ENCODE measurements at regions not wholly inside any gene's neighbourhood (a gene's known extent, or its start where the extent isn't known, plus 50 kb on each side); places are given as distances from the start of the nearest gene placed in this dataset.

DNA sequence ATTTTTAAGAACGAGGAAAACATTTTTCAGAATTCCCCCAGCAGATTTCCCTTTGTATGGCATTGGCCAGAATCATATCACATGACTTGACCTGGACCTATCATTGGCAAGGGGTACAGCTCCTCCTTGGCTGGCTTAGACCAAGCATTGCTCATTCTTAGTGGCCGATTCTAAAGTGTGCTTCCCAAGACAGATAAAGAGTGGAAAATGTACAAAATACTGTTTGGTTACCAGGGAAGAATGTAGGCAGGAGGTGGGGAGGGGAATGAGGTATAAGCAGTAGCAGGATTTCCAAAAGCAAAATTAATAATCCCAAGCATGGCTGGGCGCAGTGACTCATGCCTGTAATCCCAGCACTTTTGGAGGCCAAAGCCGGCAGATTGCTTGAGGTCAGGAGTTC is 75.6 kb upstream of the KRTAP11-1 start:
- H3K79me2 ChIP-seq (replicated peaks; ENCODE audit: insufficient read depth): no peaks in the 10 kb centered on the region
- H3K27ac ChIP-seq (ENCODE audit: low read depth): no peak overlapping the region
- no peak overlapping the region for H3K4me2 ChIP-seq
- no peak overlapping the region for H3K4me3 ChIP-seq
- no peaks in the 10 kb centered on the region for H4K20me1 ChIP-seq (replicated peaks; ENCODE audit: insufficient read depth)
- Mint-ChIP-seq H3K27me3 (ENCODE audit: insufficient read depth, low read depth, poor library complexity) (no peaks in the 10 kb centered on the region), H3K27ac (no peak overlapping the region), H3K4me1 (no peaks in the 10 kb centered on the region), H3K36me3 (ENCODE audit: low read depth) (no peaks in the 10 kb centered on the region), H3K9me3 (no peaks in the 10 kb centered on the region; the same call in 2 of the 3 replicates), H3K4me3 (no peak overlapping the region)
- H3K9me2 ChIP-seq (ENCODE audit: insufficient read depth): peaks cover 10% of the 10 kb centered on the region; the same call in 1 of the 2 replicates
- ATAC-seq: no peak
- no peak overlapping the region for H2AFZ ChIP-seq
- H3K27me3 ChIP-seq (ENCODE audit: insufficient read depth): no peaks in the 10 kb centered on the region
- TF ChIP-seq JUNB (IDR thresholded peaks at IDR 0.05; ENCODE audit: unreplicated experiment): no peak
- TF ChIP-seq, protein P1, sequence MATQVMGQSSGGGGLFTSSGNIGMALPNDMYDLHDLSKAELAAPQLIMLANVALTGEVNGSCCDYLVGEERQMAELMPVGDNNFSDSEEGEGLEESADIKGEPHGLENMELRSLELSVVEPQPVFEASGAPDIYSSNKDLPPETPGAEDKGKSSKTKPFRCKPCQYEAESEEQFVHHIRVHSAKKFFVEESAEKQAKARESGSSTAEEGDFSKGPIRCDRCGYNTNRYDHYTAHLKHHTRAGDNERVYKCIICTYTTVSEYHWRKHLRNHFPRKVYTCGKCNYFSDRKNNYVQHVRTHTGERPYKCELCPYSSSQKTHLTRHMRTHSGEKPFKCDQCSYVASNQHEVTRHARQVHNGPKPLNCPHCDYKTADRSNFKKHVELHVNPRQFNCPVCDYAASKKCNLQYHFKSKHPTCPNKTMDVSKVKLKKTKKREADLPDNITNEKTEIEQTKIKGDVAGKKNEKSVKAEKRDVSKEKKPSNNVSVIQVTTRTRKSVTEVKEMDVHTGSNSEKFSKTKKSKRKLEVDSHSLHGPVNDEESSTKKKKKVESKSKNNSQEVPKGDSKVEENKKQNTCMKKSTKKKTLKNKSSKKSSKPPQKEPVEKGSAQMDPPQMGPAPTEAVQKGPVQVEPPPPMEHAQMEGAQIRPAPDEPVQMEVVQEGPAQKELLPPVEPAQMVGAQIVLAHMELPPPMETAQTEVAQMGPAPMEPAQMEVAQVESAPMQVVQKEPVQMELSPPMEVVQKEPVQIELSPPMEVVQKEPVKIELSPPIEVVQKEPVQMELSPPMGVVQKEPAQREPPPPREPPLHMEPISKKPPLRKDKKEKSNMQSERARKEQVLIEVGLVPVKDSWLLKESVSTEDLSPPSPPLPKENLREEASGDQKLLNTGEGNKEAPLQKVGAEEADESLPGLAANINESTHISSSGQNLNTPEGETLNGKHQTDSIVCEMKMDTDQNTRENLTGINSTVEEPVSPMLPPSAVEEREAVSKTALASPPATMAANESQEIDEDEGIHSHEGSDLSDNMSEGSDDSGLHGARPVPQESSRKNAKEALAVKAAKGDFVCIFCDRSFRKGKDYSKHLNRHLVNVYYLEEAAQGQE (IDR thresholded peaks at IDR 0.05; ENCODE audit: unreplicated experiment): no peak
- TF ChIP-seq CREB1 (CRISPR knock-in tag; IDR thresholded peaks at IDR 0.05; ENCODE audit: low read depth): no peak
- no peaks in the 10 kb centered on the region for H3K36me3 ChIP-seq (ENCODE audit: insufficient read depth)
- no peaks in the 10 kb centered on the region for H3F3A ChIP-seq (replicated peaks; ENCODE audit: low read depth)
- H3K4me1 ChIP-seq (ENCODE audit: insufficient read depth): no peaks in the 10 kb centered on the region
- no peak for DNase-seq (ENCODE audit: low spot score)

DNA sequence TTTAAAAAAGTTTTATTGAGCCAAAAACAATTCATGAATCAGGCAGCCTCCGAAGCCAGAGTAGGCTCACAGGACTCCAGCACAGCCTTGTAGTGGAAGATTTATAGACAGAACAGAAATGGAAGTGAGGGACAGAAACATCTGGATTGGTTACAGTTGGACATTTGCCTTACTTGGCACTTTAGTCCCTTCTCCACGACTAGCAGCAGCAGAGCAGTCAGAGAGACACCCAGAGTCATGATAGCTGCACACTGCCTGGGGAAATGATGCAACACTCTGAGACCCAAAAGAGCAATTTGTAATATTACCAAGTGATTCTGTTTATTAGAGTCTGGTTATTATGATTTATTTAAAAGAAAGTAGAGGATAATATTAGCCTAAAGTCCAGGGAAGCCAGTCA is 72.2 kb upstream of the KRTAP11-1 start:
- Histone ChIP-seq H3K27ac (ENCODE audit: low read depth) (no peak overlapping the region), H3K27me3 (ENCODE audit: insufficient read depth) (no peaks in the 10 kb centered on the region), H3F3A (replicated peaks; ENCODE audit: low read depth) (no peaks in the 10 kb centered on the region), H3K4me3 (no peak overlapping the region), H2AFZ (peak overlapping the region; percentile 43), H3K36me3 (ENCODE audit: insufficient read depth) (no peaks in the 10 kb centered on the region), H3K9me2 (ENCODE audit: insufficient read depth) (peaks cover 10% of the 10 kb centered on the region; the same call in 1 of the 2 replicates), H3K79me2 (replicated peaks; ENCODE audit: insufficient read depth) (no peaks in the 10 kb centered on the region), H4K20me1 (replicated peaks; ENCODE audit: insufficient read depth) (no peaks in the 10 kb centered on the region), H3K4me1 (ENCODE audit: insufficient read depth) (no peaks in the 10 kb centered on the region), H3K4me2 (no peak overlapping the region)
- no peaks in the 10 kb centered on the region for H3K9me3 Mint-ChIP-seq
- no peaks in the 10 kb centered on the region for H3K27me3 Mint-ChIP-seq (ENCODE audit: insufficient read depth, low read depth, poor library complexity)
- no peak overlapping the region; the same call in 1 of the 2 replicates for H3K27ac Mint-ChIP-seq
- ATAC-seq (no peak), DNase-seq (ENCODE audit: low spot score) (no peak)
- H3K4me3 Mint-ChIP-seq: no peak overlapping the region
- no peaks in the 10 kb centered on the region for H3K4me1 Mint-ChIP-seq
- H3K36me3 Mint-ChIP-seq (ENCODE audit: low read depth): no peaks in the 10 kb centered on the region
- TF ChIP-seq, protein P1 (IDR thresholded peaks at IDR 0.05; ENCODE audit: unreplicated experiment): no peak
- TF ChIP-seq, protein P2, sequence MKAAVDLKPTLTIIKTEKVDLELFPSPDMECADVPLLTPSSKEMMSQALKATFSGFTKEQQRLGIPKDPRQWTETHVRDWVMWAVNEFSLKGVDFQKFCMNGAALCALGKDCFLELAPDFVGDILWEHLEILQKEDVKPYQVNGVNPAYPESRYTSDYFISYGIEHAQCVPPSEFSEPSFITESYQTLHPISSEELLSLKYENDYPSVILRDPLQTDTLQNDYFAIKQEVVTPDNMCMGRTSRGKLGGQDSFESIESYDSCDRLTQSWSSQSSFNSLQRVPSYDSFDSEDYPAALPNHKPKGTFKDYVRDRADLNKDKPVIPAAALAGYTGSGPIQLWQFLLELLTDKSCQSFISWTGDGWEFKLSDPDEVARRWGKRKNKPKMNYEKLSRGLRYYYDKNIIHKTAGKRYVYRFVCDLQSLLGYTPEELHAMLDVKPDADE (IDR thresholded peaks at IDR 0.05): no peak
- no peak for TF ChIP-seq JUNB (IDR thresholded peaks at IDR 0.05; ENCODE audit: unreplicated experiment)
- TF ChIP-seq, protein P3, sequence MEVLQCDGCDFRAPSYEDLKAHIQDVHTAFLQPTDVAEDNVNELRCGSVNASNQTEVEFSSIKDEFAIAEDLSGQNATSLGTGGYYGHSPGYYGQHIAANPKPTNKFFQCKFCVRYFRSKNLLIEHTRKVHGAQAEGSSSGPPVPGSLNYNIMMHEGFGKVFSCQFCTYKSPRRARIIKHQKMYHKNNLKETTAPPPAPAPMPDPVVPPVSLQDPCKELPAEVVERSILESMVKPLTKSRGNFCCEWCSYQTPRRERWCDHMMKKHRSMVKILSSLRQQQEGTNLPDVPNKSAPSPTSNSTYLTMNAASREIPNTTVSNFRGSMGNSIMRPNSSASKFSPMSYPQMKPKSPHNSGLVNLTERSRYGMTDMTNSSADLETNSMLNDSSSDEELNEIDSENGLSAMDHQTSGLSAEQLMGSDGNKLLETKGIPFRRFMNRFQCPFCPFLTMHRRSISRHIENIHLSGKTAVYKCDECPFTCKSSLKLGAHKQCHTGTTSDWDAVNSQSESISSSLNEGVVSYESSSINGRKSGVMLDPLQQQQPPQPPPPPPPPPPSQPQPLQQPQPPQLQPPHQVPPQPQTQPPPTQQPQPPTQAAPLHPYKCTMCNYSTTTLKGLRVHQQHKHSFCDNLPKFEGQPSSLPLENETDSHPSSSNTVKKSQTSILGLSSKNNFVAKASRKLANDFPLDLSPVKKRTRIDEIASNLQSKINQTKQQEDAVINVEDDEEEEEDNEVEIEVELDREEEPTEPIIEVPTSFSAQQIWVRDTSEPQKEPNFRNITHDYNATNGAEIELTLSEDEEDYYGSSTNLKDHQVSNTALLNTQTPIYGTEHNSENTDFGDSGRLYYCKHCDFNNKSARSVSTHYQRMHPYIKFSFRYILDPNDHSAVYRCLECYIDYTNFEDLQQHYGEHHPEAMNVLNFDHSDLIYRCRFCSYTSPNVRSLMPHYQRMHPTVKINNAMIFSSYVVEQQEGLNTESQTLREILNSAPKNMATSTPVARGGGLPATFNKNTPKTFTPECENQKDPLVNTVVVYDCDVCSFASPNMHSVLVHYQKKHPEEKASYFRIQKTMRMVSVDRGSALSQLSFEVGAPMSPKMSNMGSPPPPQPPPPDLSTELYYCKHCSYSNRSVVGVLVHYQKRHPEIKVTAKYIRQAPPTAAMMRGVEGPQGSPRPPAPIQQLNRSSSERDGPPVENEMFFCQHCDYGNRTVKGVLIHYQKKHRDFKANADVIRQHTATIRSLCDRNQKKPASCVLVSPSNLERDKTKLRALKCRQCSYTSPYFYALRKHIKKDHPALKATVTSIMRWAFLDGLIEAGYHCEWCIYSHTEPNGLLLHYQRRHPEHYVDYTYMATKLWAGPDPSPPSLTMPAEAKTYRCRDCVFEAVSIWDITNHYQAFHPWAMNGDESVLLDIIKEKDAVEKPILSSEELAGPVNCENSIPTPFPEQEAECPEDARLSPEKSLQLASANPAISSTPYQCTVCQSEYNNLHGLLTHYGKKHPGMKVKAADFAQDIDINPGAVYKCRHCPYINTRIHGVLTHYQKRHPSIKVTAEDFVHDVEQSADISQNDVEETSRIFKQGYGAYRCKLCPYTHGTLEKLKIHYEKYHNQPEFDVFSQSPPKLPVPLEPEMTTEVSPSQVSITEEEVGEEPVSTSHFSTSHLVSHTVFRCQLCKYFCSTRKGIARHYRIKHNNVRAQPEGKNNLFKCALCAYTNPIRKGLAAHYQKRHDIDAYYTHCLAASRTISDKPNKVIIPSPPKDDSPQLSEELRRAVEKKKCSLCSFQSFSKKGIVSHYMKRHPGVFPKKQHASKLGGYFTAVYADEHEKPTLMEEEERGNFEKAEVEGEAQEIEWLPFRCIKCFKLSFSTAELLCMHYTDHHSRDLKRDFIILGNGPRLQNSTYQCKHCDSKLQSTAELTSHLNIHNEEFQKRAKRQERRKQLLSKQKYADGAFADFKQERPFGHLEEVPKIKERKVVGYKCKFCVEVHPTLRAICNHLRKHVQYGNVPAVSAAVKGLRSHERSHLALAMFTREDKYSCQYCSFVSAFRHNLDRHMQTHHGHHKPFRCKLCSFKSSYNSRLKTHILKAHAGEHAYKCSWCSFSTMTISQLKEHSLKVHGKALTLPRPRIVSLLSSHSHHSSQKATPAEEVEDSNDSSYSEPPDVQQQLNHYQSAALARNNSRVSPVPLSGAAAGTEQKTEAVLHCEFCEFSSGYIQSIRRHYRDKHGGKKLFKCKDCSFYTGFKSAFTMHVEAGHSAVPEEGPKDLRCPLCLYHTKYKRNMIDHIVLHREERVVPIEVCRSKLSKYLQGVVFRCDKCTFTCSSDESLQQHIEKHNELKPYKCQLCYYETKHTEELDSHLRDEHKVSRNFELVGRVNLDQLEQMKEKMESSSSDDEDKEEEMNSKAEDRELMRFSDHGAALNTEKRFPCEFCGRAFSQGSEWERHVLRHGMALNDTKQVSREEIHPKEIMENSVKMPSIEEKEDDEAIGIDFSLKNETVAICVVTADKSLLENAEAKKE (CRISPR knock-in tag; IDR thresholded peaks at IDR 0.05): no peak
- no peak for TF ChIP-seq STAT1 (IDR thresholded peaks at IDR 0.05; ENCODE audit: unreplicated experiment)
- no peak for TF ChIP-seq POLR2AphosphoS5 (IDR thresholded peaks at IDR 0.05; ENCODE audit: low read depth)
